OCI-LY7 (cell line): ENCODE measurements at regions not wholly inside any gene's neighbourhood (a gene's known extent, or its start where the extent isn't known, plus 50 kb on each side); places are given as distances from the start of the nearest gene placed in this dataset.
"Not testable (repeated sequence)": the region's sequence is repeated elsewhere in the genome, so short reads cannot be mapped to it uniquely, and the experiment has no call there.

ENCODE experiments used
- BruUV-seq: library from RNA; stranded (reverse); fragments of 400-500 nt; replicated peaks from 2 replicates; lab custom pipeline; 2021; lab: Mats Ljungman, UMichigan
- CTCF ChIA-PET: fragments of 300-600 bp; sonication (Branson Sonifier 250); formaldehyde crosslinking; loops from one replicate; lab custom pipeline; 2022; ENCODE audit warnings: antibody characterized with exemption; ENCODE audit not compliant: unreplicated experiment; lab: Charles Lee
- POLR2A ChIA-PET: fragments of 300-600 bp; sonication (Branson Sonifier 250); formaldehyde crosslinking; loops from one replicate; lab custom pipeline; 2022; ENCODE audit warnings: antibody characterized with exemption; lab: Charles Lee
- DNase-seq: peaks from one replicate; pipeline ENCODE4 v3.0.0-alpha.2; 2015; ENCODE audit warnings: low spot score
- H2AFZ ChIP-seq: fragments of 200-600 bp; sonication (generic), shearing (Covaris generic); 2 replicates; pipeline ENCODE4 v1.6.1; 2014; ENCODE audit warnings: mild to moderate bottlenecking, antibody characterized with exemption, low read length, moderate library complexity
- H3K27ac ChIP-seq: fragments of 200-600 bp; sonication (generic); 2 replicates; pipeline ENCODE4 v1.5.1; 2014; ENCODE audit warnings: mixed run types, low read depth, mild to moderate bottlenecking, moderate library complexity, low read length, inconsistent platforms; ENCODE audit not compliant: poor library complexity, severe bottlenecking
- H3K36me3 ChIP-seq: fragments of 200-600 bp; sonication (generic); 2 replicates; pipeline ENCODE4 v1.6.1; 2014; ENCODE audit warnings: mild to moderate bottlenecking, antibody characterized with exemption, low read length, moderate library complexity, mixed read lengths; ENCODE audit not compliant: insufficient read depth
- H3K4me1 ChIP-seq: fragments of 200-600 bp; sonication (generic); 2 replicates; pipeline ENCODE4 v1.5.1; 2014; ENCODE audit warnings: mild to moderate bottlenecking, low read length; ENCODE audit not compliant: insufficient read depth, poor library complexity, severe bottlenecking
- H3K4me2 ChIP-seq: fragments of 200-600 bp; sonication (generic); 2 replicates; pipeline ENCODE4 v1.6.1; 2014; ENCODE audit warnings: mild to moderate bottlenecking, low read length
- H3K4me3 ChIP-seq: fragments of 200-600 bp; sonication (generic); 2 replicates; pipeline ENCODE4 v1.5.1; 2014; ENCODE audit warnings: mild to moderate bottlenecking, low read depth, low read length; ENCODE audit not compliant: poor library complexity, severe bottlenecking
- H3K79me2 ChIP-seq: fragments of 200-600 bp; sonication (generic); 2 replicates; pipeline ENCODE4 v1.6.1; 2016; ENCODE audit warnings: low read depth, mild to moderate bottlenecking, low read length, moderate library complexity, mixed read lengths; ENCODE audit not compliant: insufficient read depth
- H3K9me2 ChIP-seq: fragments of 200-600 bp; sonication (generic); 2 replicates; pipeline ENCODE4 v1.6.1; 2016; ENCODE audit warnings: mild to moderate bottlenecking, low read length, mixed read lengths; ENCODE audit not compliant: insufficient read depth
- H3K9me3 ChIP-seq: fragments of 200-600 bp; sonication (generic); 2 replicates; pipeline ENCODE4 v1.6.1; 2014; ENCODE audit warnings: mild to moderate bottlenecking, mixed run types, low read length, mixed read lengths
- H4K20me1 ChIP-seq: fragments of 200-600 bp; sonication (generic); 2 replicates; pipeline ENCODE4 v1.6.1; 2014; ENCODE audit warnings: mild to moderate bottlenecking, antibody characterized with exemption, low read length, moderate library complexity, mixed read lengths; ENCODE audit not compliant: insufficient read depth
- EZH2phosphoT487 ChIP-seq: fragments of 200-600 bp; sonication (generic); IDR thresholded peaks from 2 replicates; pipeline ENCODE4 v1.6.1; 2018; ENCODE audit warnings: low read depth, borderline replicate concordance, mild to moderate bottlenecking, mixed run types, antibody characterized with exemption, low read length, moderate library complexity, mixed read lengths
- intact Hi-C: fragments of 100-400 bp; cut with micrococcal nuclease; formaldehyde crosslinking; loops from one replicate; pipeline ENCODE4 v1.10.0; 2022; ENCODE audit not compliant: unreplicated experiment
- TF ChIP-seq, protein P1 (sequence below): fragments of 200-600 bp; sonication (generic); conservative IDR thresholded peaks from 2 replicates; pipeline ENCODE4 v1.5.1; 2014; ENCODE audit warnings: mild to moderate bottlenecking, antibody characterized with exemption, low read length, moderate library complexity, mixed read lengths

DNA sequence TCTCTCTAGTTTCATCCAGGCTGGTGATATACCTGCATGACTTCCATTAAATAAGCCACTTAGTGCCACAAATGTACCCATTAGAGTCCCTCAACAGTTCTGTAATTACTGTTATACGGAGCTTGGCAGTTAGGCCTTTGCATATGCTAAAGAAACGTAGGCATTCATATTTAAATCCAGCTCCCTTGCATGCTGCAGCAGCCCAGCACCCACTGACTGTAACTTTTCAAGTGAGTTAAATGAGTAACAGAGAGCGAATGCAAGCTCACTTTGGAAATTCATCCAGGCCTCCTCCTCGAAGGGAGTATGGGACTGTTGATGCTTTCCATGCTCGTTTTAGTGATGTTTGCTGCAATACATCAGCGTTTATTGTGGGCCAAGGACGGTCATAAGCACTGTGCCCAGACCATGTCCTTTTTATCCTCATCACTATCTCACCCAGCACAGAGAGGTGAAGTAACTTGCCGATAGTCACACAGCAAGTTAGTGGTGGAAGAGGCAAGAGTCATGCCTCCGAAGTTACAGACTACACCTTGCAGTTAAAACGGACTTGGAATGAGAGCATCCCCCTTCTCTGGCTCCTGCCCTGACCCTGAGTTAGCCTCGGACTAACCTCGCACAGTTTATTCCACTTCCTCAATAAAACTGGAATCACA is 179.4 kb upstream of the PDE10A start:
- Histone ChIP-seq H4K20me1 (no peaks in the 10 kb centered on the region), H3K9me2 (no peaks in the 10 kb centered on the region), H2AFZ (no peak overlapping the region), H3K27ac (no peak overlapping the region), H3K36me3 (no peaks in the 10 kb centered on the region), H3K9me3 (no peaks in the 10 kb centered on the region), H3K79me2 (no peaks in the 10 kb centered on the region), H3K4me1 (no peaks in the 10 kb centered on the region), H3K4me2 (no peak overlapping the region), H3K4me3 (no peak overlapping the region)
- POLR2A ChIA-PET: interaction anchor here (0.9 kb wide), 1 partner anchor 131 kb away, joined by 6 read pairs; no protein-coding TSS in a partner anchor
- DNase-seq: no peak
- intact Hi-C loops: no loop called here
- no peak for TF ChIP-seq EZH2phosphoT487
- CTCF ChIA-PET: no interaction called here
- BruUV-seq: no TSS peak

DNA sequence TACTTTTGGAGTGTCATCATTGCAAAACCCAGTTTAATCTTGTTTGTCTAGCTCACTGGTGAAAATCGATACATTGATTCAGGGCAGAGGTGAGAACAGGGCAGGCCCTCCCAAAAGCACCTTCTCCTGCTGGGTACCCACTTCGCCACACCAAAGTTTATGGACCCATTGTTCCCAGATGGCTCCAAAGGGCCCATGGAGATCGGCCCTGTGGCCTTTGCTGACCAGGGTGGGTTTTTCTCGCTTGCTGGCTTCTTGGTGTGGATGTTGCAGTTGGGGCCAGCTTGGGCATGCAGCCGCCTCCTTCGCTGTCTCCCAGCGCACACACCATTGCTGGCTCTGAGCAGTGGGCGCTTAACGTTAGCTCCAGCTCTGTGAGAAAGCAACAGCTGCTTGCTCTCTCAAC is 178.1 kb upstream of the PDE10A start:
- POLR2A ChIA-PET: no interaction called here

DNA sequence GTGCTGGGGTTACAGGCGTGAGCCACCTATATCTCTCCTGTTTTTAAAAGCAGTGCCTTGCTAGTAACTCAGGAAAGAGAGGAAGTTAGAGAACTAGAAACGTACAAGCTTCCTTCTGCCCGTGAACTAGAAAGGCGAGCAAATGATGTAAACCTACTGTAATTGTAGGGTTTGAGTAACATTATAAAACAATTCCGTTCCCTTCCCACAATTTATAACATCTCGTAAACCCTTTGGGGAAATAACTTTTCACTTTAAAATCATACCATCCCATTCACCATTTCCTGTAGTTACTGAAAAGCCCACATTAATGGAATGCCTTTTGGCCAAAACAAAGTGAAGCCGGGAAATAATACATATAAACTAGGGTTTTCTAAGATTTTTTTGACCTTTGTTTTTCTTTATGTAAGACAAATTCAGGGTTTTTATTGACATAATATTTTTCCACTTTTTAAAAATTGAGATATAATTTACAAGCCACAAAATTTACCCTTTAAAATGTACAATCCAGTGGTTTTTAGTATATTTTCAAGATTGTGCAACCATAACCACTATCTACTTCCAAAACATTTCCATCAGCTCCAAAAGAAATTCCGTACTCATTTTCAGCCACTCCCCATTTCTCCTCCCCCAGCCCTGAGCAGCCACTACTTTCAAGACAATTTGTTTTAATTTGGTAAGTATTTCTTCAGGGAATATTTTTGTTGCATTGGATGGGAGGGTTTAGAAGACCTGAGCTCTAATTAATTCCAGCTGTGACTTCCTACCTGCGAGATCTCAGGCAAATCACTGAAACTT is 175.1 kb upstream of the PDE10A start:
- ChIA-PET POLR2A (no interaction called here), CTCF (no interaction called here)
- Histone ChIP-seq H3K9me2 (no peaks in the 10 kb centered on the region), H3K4me2 (no peak overlapping the region), H3K79me2 (no peaks in the 10 kb centered on the region), H3K4me3 (no peak overlapping the region), H2AFZ (no peak overlapping the region), H4K20me1 (no peaks in the 10 kb centered on the region), H3K9me3 (no peaks in the 10 kb centered on the region), H3K36me3 (no peaks in the 10 kb centered on the region), H3K4me1 (no peaks in the 10 kb centered on the region), H3K27ac (no peak overlapping the region)
- TF ChIP-seq, protein P1, sequence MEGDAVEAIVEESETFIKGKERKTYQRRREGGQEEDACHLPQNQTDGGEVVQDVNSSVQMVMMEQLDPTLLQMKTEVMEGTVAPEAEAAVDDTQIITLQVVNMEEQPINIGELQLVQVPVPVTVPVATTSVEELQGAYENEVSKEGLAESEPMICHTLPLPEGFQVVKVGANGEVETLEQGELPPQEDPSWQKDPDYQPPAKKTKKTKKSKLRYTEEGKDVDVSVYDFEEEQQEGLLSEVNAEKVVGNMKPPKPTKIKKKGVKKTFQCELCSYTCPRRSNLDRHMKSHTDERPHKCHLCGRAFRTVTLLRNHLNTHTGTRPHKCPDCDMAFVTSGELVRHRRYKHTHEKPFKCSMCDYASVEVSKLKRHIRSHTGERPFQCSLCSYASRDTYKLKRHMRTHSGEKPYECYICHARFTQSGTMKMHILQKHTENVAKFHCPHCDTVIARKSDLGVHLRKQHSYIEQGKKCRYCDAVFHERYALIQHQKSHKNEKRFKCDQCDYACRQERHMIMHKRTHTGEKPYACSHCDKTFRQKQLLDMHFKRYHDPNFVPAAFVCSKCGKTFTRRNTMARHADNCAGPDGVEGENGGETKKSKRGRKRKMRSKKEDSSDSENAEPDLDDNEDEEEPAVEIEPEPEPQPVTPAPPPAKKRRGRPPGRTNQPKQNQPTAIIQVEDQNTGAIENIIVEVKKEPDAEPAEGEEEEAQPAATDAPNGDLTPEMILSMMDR: no peak
- TF ChIP-seq EZH2phosphoT487: no peak
- no TSS peak for BruUV-seq
- intact Hi-C loops: no loop called here
- DNase-seq: no peak

More for the DNA sequence above, 178.1 kb upstream of the PDE10A start:
- H3K9me3 ChIP-seq: no peaks in the 10 kb centered on the region
- H3K4me2 ChIP-seq: no peak overlapping the region
- no peaks in the 10 kb centered on the region for H3K9me2 ChIP-seq
- H4K20me1 ChIP-seq: no peaks in the 10 kb centered on the region
- H3K79me2 ChIP-seq: no peaks in the 10 kb centered on the region
- DNase-seq: no peak
- no TSS peak for BruUV-seq
- TF ChIP-seq, protein P1: no peak
- TF ChIP-seq EZH2phosphoT487: no peak
- H3K27ac ChIP-seq: no peak overlapping the region
- CTCF ChIA-PET: no interaction called here
- intact Hi-C loops: no loop called here
- H2AFZ ChIP-seq: no peak overlapping the region
- no peak overlapping the region for H3K4me3 ChIP-seq
- no peaks in the 10 kb centered on the region for H3K4me1 ChIP-seq
- no peaks in the 10 kb centered on the region for H3K36me3 ChIP-seq

DNA sequence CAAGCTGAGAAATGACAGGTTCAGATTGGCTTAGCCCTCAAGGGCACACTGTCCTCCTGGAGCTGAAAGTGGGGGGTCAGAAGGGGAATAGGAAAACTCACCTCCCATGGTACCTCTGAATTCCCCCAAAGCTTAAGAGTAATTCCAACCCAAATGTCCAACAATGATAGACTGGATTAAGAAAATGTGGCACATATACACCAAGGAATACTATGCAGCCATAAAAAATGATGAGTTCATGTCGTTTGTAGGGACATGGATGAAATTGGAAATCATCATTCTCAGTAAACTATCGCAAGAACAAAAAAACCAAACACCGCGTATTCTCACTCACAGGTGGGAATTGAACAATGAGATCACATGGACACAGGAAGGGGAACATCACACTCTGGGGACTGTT is 173.6 kb upstream of the PDE10A start:
- CTCF ChIA-PET, POLR2A ChIA-PET, H3K36me3 ChIP-seq, H3K4me3 ChIP-seq, H3K79me2 ChIP-seq, intact Hi-C loops, H3K4me1 ChIP-seq, H2AFZ ChIP-seq, H3K9me3 ChIP-seq, H3K4me2 ChIP-seq, H3K27ac ChIP-seq, H3K9me2 ChIP-seq, DNase-seq, BruUV-seq, H4K20me1 ChIP-seq: not testable (repeated sequence)
